IPS-18c (cell line): ENCODE measurements at regions not wholly inside any gene's neighbourhood (a gene's known extent, or its start where the extent isn't known, plus 50 kb on each side); places are given as distances from the start of the nearest gene placed in this dataset.

ENCODE experiments used
- H3K4me3 ChIP-seq: 2 replicates; pipeline ENCODE4 v1.7.0; 2013; ENCODE audit warnings: low read depth, mild to moderate bottlenecking, low read length, moderate library complexity; ENCODE audit not compliant: insufficient read depth
- H3K9me3 ChIP-seq: one replicate; pipeline ENCODE4 v1.6.1; 2013; ENCODE audit warnings: mild to moderate bottlenecking, low read length, moderate library complexity; ENCODE audit not compliant: control insufficient read depth, insufficient read depth

- H3K4me3 ChIP-seq: no peak overlapping the region
- no peaks in the 10 kb centered on the region for H3K9me3 ChIP-seq
These were observed 1031.5 kb upstream of the ADGRL2 start for GRCh38 chr1:80769208-80769750.

- Histone ChIP-seq H3K4me3 (no peak overlapping the region), H3K9me3 (no peaks in the 10 kb centered on the region)
These were observed 1033.0 kb upstream of the ADGRL2 start for GRCh38 chr1:80767711-80768110.

- no peaks in the 10 kb centered on the region for H3K9me3 ChIP-seq
- H3K4me3 ChIP-seq: no peak overlapping the region
These were observed 1041.4 kb upstream of the ADGRL2 start for GRCh38 chr1:80759354-80759753.

- Histone ChIP-seq H3K4me3 (no peak overlapping the region), H3K9me3 (no peaks in the 10 kb centered on the region)
These were observed 1044.8 kb upstream of the ADGRL2 start for GRCh38 chr1:80755944-80756343.

GRCh38 chr1:80751204-80751603 is 1049.5 kb upstream of the ADGRL2 start:
- Histone ChIP-seq H3K4me3 (no peak overlapping the region), H3K9me3 (no peaks in the 10 kb centered on the region)

- Histone ChIP-seq H3K4me3 (no peak overlapping the region), H3K9me3 (no peaks in the 10 kb centered on the region)
These were observed 1069.4 kb upstream of the ADGRL2 start for GRCh38 chr1:80731241-80731894.

- Histone ChIP-seq H3K9me3 (no peaks in the 10 kb centered on the region), H3K4me3 (no peak overlapping the region)
These were observed 1078.1 kb upstream of the ADGRL2 start for GRCh38 chr1:80722611-80723010.

- H3K4me3 ChIP-seq: no peak overlapping the region
- H3K9me3 ChIP-seq: no peaks in the 10 kb centered on the region
These were observed 1094.2 kb upstream of the ADGRL2 start for GRCh38 chr1:80706526-80706925.

GRCh38 chr1:80678438-80678837 is 1122.3 kb upstream of the ADGRL2 start:
- H3K4me3 ChIP-seq: no peak overlapping the region
- no peaks in the 10 kb centered on the region for H3K9me3 ChIP-seq

- H3K4me3 ChIP-seq: no peak overlapping the region
- H3K9me3 ChIP-seq: no peaks in the 10 kb centered on the region
These were observed 1125.3 kb upstream of the ADGRL2 start for GRCh38 chr1:80675454-80675853.

- Histone ChIP-seq H3K4me3 (no peak overlapping the region), H3K9me3 (no peaks in the 10 kb centered on the region)
These were observed 1126.7 kb upstream of the ADGRL2 start for GRCh38 chr1:80673935-80674597.

- H3K4me3 ChIP-seq: no peak overlapping the region
- no peaks in the 10 kb centered on the region for H3K9me3 ChIP-seq
These were observed 1132.4 kb upstream of the ADGRL2 start for GRCh38 chr1:80668372-80668771.

GRCh38 chr1:80666073-80666472 is 1134.7 kb upstream of the ADGRL2 start:
- Histone ChIP-seq H3K4me3 (no peak overlapping the region), H3K9me3 (no peaks in the 10 kb centered on the region)

- H3K4me3 ChIP-seq: no peak overlapping the region
- no peaks in the 10 kb centered on the region for H3K9me3 ChIP-seq
These were observed 1141.6 kb upstream of the ADGRL2 start for GRCh38 chr1:80659161-80659560.

- H3K9me3 ChIP-seq: no peaks in the 10 kb centered on the region
- no peak overlapping the region for H3K4me3 ChIP-seq
These were observed 1143.0 kb upstream of the ADGRL2 start for GRCh38 chr1:80657707-80658106.

GRCh38 chr1:80657044-80657643 is 1143.6 kb upstream of the ADGRL2 start:
- Histone ChIP-seq H3K9me3 (no peaks in the 10 kb centered on the region), H3K4me3 (no peak overlapping the region)

- Histone ChIP-seq H3K9me3 (no peaks in the 10 kb centered on the region), H3K4me3 (no peak overlapping the region)
These were observed 1144.1 kb upstream of the ADGRL2 start for GRCh38 chr1:80656641-80657040.

GRCh38 chr1:80656014-80656636 is 1144.6 kb upstream of the ADGRL2 start:
- Histone ChIP-seq H3K4me3 (no peak overlapping the region), H3K9me3 (no peaks in the 10 kb centered on the region)
